Spleen (tissue), 7 donors: ENCODE measurements at regions not wholly inside any gene's neighbourhood (a gene's known extent, or its start where the extent isn't known, plus 50 kb on each side); places are given as distances from the start of the nearest gene placed in this dataset.
"Not testable (repeated sequence)": the region's sequence is repeated elsewhere in the genome, so short reads cannot be mapped to it uniquely, and the experiment has no call there.

Experiments
- POLR2AphosphoS5 ChIP-seq, 3 donors: sonication (generic); formaldehyde crosslinking; IDR thresholded peaks; one replicate each; pipeline ENCODE4 v1.5.1; 2017; ENCODE audit warnings: antibody characterized with exemption in 3 of 3
- TF ChIP-seq, protein P1 (sequence below), 11 experiments: fragments of 200-600 bp in 7 of 11; fragments of 450-650 bp in 4 of 11; sonication (generic) in 4 of 11; IDR thresholded peaks in 8 of 11; conservative IDR thresholded peaks in 3 of 11; 1 replicate in 7 of 11; 2 replicates in 4 of 11; pipeline versions ENCODE4 v1.4.0 to v1.8.0; 2016 to 2021; ENCODE audit warnings: antibody characterized with exemption in 11 of 11, inconsistent platforms in 4 of 11, mild to moderate bottlenecking in 1 of 11
- donor health status: DM: no; HTN: no; CAD: no; lungs with moderate emphysema.
- donor health status: DM: no; HTN: no; CAD: no.
- donor health status: DM: no; HTN: no; CAD: no.

DNA sequence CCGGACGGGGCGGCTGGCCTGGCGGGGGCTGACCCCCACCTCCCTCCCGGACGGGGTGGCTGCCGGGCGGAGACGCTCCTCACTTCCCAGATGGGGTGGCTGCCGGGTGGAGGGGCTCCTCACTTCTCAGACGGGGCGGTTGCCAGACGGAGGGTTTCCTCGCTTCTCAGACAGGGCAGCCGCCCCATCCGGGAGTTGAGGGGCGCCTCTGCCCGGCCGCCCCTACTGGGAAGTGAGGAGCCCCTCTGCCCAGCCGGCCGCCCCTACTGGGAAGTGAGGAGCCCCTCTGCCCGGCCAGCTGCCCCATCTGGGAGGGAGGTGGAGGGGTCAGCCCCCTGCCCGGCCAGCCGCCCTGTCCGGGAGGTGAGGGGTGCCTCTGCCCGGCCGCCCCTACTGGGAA lies 761.1 kb upstream of the SPRY2 start:
- TF ChIP-seq, protein P1, sequence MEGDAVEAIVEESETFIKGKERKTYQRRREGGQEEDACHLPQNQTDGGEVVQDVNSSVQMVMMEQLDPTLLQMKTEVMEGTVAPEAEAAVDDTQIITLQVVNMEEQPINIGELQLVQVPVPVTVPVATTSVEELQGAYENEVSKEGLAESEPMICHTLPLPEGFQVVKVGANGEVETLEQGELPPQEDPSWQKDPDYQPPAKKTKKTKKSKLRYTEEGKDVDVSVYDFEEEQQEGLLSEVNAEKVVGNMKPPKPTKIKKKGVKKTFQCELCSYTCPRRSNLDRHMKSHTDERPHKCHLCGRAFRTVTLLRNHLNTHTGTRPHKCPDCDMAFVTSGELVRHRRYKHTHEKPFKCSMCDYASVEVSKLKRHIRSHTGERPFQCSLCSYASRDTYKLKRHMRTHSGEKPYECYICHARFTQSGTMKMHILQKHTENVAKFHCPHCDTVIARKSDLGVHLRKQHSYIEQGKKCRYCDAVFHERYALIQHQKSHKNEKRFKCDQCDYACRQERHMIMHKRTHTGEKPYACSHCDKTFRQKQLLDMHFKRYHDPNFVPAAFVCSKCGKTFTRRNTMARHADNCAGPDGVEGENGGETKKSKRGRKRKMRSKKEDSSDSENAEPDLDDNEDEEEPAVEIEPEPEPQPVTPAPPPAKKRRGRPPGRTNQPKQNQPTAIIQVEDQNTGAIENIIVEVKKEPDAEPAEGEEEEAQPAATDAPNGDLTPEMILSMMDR (IDR thresholded peaks at IDR 0.05 in 8 of 11, conservative IDR thresholded peaks at IDR 0.05 in 3 of 11), result not testable (repeated sequence)
- not testable (repeated sequence) for TF ChIP-seq POLR2AphosphoS5 (IDR thresholded peaks at IDR 0.05)
